KMS-11 (cell line): ENCODE measurements at regions not wholly inside any gene's neighbourhood (a gene's known extent, or its start where the extent isn't known, plus 50 kb on each side); places are given as distances from the start of the nearest gene placed in this dataset.

Experiments used
- H2AFZ ChIP-seq: fragments of 200-600 bp; sonication (generic); 2 replicates; pipeline ENCODE4 v1.6.1; 2016; ENCODE audit warnings: antibody characterized with exemption, mixed run types, low read depth
- H3K27ac ChIP-seq: fragments of 200-600 bp; sonication (generic); 2 replicates; pipeline ENCODE4 v1.6.1; 2016; ENCODE audit warnings: mild to moderate bottlenecking, mixed run types
- H3K27me3 ChIP-seq: fragments of 200-600 bp; sonication (generic); 2 replicates; pipeline ENCODE4 v1.6.1; 2017; ENCODE audit warnings: mild to moderate bottlenecking, low read depth, mixed run types, moderate library complexity; ENCODE audit not compliant: insufficient read depth
- H3K36me3 ChIP-seq: fragments of 200-600 bp; sonication (generic); 2 replicates; pipeline ENCODE4 v1.6.1; 2017; ENCODE audit warnings: mild to moderate bottlenecking, mixed run types; ENCODE audit not compliant: insufficient read depth
- H3K4me1 ChIP-seq: fragments of 200-600 bp; sonication (generic); 2 replicates; pipeline ENCODE4 v1.6.1; 2016; ENCODE audit warnings: mild to moderate bottlenecking, low read depth, mixed run types; ENCODE audit not compliant: poor library complexity, severe bottlenecking
- H3K4me2 ChIP-seq: fragments of 200-600 bp; sonication (generic); 2 replicates; pipeline ENCODE4 v1.7.0; 2016; ENCODE audit warnings: mild to moderate bottlenecking, mixed run types
- H3K4me3 ChIP-seq: fragments of 200-600 bp; sonication (generic); IDR thresholded peaks from 2 replicates; pipeline ENCODE4 v1.6.1; 2017; ENCODE audit warnings: low read depth, low read length, mixed read lengths; ENCODE audit not compliant: insufficient read depth
- H3K79me2 ChIP-seq: fragments of 200-600 bp; sonication (generic); 2 replicates; pipeline ENCODE4 v1.6.1; 2016; ENCODE audit warnings: low read depth, mixed run types; ENCODE audit not compliant: insufficient read depth
- H3K9ac ChIP-seq: fragments of 200-600 bp; sonication (generic); 2 replicates; pipeline ENCODE4 v1.6.1; 2016; ENCODE audit warnings: mild to moderate bottlenecking, mixed run types
- H4K20me1 ChIP-seq: fragments of 200-600 bp; sonication (generic); 2 replicates; pipeline ENCODE4 v1.6.1; 2016; ENCODE audit warnings: mild to moderate bottlenecking, mixed run types; ENCODE audit not compliant: insufficient read depth
- CTCF ChIP-seq: fragments of 200-600 bp; sonication (generic); conservative IDR thresholded peaks from 2 replicates; pipeline ENCODE4 v1.6.1; 2017; ENCODE audit warnings: low read depth, mild to moderate bottlenecking, antibody characterized with exemption, low read length, moderate library complexity, mixed read lengths

GRCh38 chr7:7105800-7106582 is 76.4 kb upstream of the C1GALT1 start:
- Histone ChIP-seq H2AFZ (no peak overlapping the region), H3K36me3 (no peaks in the 10 kb centered on the region), H3K9ac (no peak overlapping the region), H3K79me2 (no peaks in the 10 kb centered on the region), H3K27me3 (no peaks in the 10 kb centered on the region), H3K4me3 (no peak overlapping the region), H3K27ac (no peak overlapping the region), H4K20me1 (no peaks in the 10 kb centered on the region), H3K4me1 (peaks cover 37% of the 10 kb centered on the region), H3K4me2 (no peak overlapping the region)
- no peak for TF ChIP-seq CTCF

GRCh38 chr7:7108931-7109330 is 73.4 kb upstream of the C1GALT1 start:
- Histone ChIP-seq H3K79me2 (no peaks in the 10 kb centered on the region), H3K4me1 (peaks cover 39% of the 10 kb centered on the region), H4K20me1 (no peaks in the 10 kb centered on the region), H3K4me3 (no peak overlapping the region), H3K4me2 (peak overlapping the region; percentile 57), H3K27ac (peak overlapping the region; percentile 8; the same call in 1 of the 2 replicates), H3K27me3 (no peaks in the 10 kb centered on the region), H3K36me3 (no peaks in the 10 kb centered on the region), H2AFZ (peak overlapping the region; percentile 25; the same call in 1 of the 2 replicates), H3K9ac (no peak overlapping the region)
- no peak for TF ChIP-seq CTCF

- peak overlapping the region; percentile 8; the same call in 1 of the 2 replicates for H3K27ac ChIP-seq
- H3K79me2 ChIP-seq: no peaks in the 10 kb centered on the region
- no peak for TF ChIP-seq CTCF
- H2AFZ ChIP-seq: no peak overlapping the region
- H4K20me1 ChIP-seq: no peaks in the 10 kb centered on the region
- no peaks in the 10 kb centered on the region for H3K36me3 ChIP-seq
- H3K9ac ChIP-seq: no peak overlapping the region
- no peak overlapping the region for H3K4me3 ChIP-seq
- H3K4me2 ChIP-seq: peak overlapping the region; percentile 57
- H3K27me3 ChIP-seq: no peaks in the 10 kb centered on the region
- peaks cover 49% of the 10 kb centered on the region for H3K4me1 ChIP-seq
Measured at GRCh38 chr7:7109934-7110333, 72.4 kb upstream of the C1GALT1 start.

GRCh38 chr7:7110706-7111105 is 71.6 kb upstream of the C1GALT1 start:
- Histone ChIP-seq H3K27me3 (no peaks in the 10 kb centered on the region), H3K4me2 (peak overlapping the region; percentile 57; the same call in 1 of the 2 replicates), H4K20me1 (no peaks in the 10 kb centered on the region), H3K79me2 (no peaks in the 10 kb centered on the region), H2AFZ (0 out of 2 replicates have a peak overlapping the region, but pooled peaks have one; percentile 16), H3K36me3 (no peaks in the 10 kb centered on the region), H3K27ac (no peak overlapping the region), H3K4me1 (peaks cover 52% of the 10 kb centered on the region), H3K9ac (no peak overlapping the region), H3K4me3 (no peak overlapping the region)
- TF ChIP-seq CTCF: no peak
